ENCODE measurements at regions not wholly inside any gene's neighbourhood (a gene's known extent, or its start where the extent isn't known, plus 50 kb on each side); places are given as distances from the start of the nearest gene placed in this dataset.
"Not testable (repeated sequence)": the region's sequence is repeated elsewhere in the genome, so short reads cannot be mapped to it uniquely, and the experiment has no call there.

DNA sequence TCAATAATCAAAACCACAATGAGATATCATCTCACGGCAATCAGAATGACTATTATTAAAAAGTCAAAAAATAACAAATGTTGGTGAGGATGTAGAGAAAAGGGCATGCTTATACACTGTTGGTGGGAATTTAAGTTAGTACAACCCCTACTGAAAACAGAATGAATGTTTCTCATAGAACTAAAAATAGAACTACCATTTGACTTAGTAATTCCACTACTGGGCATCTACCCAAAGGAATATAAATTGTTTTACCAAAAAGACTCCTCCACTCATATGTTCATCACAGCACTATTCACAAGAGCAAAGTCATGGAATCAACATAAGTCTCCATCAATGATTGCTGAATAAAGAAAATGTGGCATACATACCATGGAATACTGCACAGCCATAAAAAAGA is 278.1 kb upstream of the ARSJ start:
- Histone ChIP-seq H3K4me3 (ENCODE audit: insufficient read depth, low read depth, low read length, poor library complexity, severe bottlenecking) (no peak overlapping the region), H3K27ac (ENCODE audit: insufficient read depth, low read length, poor library complexity, severe bottlenecking) (no peak overlapping the region), H3K27me3 (replicated peaks; ENCODE audit: control insufficient read depth, insufficient read depth, low read length, poor library complexity, severe bottlenecking) (no peaks in the 10 kb centered on the region), H3K4me1 (ENCODE audit: control insufficient read depth, insufficient read depth, low read length, poor library complexity, severe bottlenecking) (no peaks in the 10 kb centered on the region), H3K9me3 (ENCODE audit: control insufficient read depth, low read length) (no peaks in the 10 kb centered on the region), H3K36me3 (ENCODE audit: control insufficient read depth, insufficient read depth, low read length) (no peaks in the 10 kb centered on the region)
- no peak for DNase-seq

DNA sequence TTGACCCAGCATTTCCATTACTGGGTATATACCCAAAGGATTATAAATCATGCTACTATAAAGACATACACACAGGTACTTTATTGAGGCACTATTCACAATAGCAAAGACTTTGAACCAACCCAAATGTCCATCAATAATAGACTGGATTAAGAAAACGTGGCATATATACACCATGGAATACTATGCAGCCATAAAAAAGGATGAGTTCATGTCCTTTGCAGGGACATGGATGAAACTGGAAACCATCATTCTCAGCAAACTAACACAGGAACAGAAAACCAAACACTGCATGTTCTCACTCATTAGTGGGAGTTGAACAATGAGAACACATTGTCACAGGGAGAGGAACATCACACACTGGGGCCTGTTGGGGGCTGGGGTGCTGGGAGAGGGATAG is 283.0 kb upstream of the ARSJ start:
- not testable (repeated sequence) for DNase-seq; H3K4me1 ChIP-seq (ENCODE audit: control insufficient read depth, insufficient read depth, low read length, poor library complexity, severe bottlenecking); H3K27me3 ChIP-seq (replicated peaks; ENCODE audit: control insufficient read depth, insufficient read depth, low read length, poor library complexity, severe bottlenecking); H3K4me3 ChIP-seq (ENCODE audit: insufficient read depth, low read depth, low read length, poor library complexity, severe bottlenecking); H3K27ac ChIP-seq (ENCODE audit: insufficient read depth, low read length, poor library complexity, severe bottlenecking); H3K36me3 ChIP-seq (ENCODE audit: control insufficient read depth, insufficient read depth, low read length); H3K9me3 ChIP-seq (ENCODE audit: control insufficient read depth, low read length)

DNA sequence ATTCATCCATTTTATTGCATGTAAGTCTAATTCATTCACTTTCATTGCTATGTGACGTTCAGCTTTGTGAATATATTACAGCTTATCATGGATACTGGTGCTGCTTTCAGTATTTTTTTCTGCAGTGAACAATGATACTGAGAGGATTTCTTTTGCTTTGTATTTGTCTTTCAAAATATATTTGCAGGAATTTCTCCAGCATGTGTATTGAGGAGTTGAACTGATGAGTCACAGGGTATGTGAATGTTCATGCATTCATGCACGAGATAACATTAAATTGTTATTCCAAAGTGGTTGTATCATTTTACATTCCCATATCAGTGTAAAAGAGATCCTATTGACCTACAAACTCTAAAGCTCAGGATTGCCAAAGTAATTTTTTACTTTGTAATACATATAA is 283.8 kb upstream of the ARSJ start:
- Histone ChIP-seq H3K27me3 (replicated peaks; ENCODE audit: control insufficient read depth, insufficient read depth, low read length, poor library complexity, severe bottlenecking) (no peaks in the 10 kb centered on the region), H3K4me3 (ENCODE audit: insufficient read depth, low read depth, low read length, poor library complexity, severe bottlenecking) (no peak overlapping the region), H3K27ac (ENCODE audit: insufficient read depth, low read length, poor library complexity, severe bottlenecking) (no peak overlapping the region), H3K36me3 (ENCODE audit: control insufficient read depth, insufficient read depth, low read length) (no peaks in the 10 kb centered on the region), H3K9me3 (ENCODE audit: control insufficient read depth, low read length) (no peaks in the 10 kb centered on the region), H3K4me1 (ENCODE audit: control insufficient read depth, insufficient read depth, low read length, poor library complexity, severe bottlenecking) (no peaks in the 10 kb centered on the region)
- no peak for DNase-seq

DNA sequence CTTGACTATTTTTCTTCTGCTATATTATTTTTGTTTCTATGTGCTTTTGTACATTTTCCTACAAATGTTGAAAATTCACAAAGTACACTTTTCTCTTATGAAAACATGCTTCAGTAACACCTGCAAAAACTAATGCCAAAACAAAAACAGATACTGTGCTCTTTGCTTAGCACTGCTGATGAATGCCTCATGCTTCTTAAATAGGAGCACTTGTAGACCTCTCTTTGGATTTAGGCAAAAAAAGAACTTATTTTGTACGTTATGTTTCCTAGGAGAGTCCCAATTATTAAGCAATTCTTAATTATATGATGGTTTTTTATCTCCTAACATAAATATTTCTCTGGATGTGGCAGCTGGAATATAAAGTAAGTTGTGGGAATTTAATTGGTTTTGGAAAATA is 285.0 kb upstream of the ARSJ start:
- Histone ChIP-seq H3K27me3 (replicated peaks; ENCODE audit: control insufficient read depth, insufficient read depth, low read length, poor library complexity, severe bottlenecking) (no peaks in the 10 kb centered on the region), H3K27ac (ENCODE audit: insufficient read depth, low read length, poor library complexity, severe bottlenecking) (no peak overlapping the region), H3K4me3 (ENCODE audit: insufficient read depth, low read depth, low read length, poor library complexity, severe bottlenecking) (no peak overlapping the region), H3K4me1 (ENCODE audit: control insufficient read depth, insufficient read depth, low read length, poor library complexity, severe bottlenecking) (no peaks in the 10 kb centered on the region), H3K9me3 (ENCODE audit: control insufficient read depth, low read length) (no peaks in the 10 kb centered on the region), H3K36me3 (ENCODE audit: control insufficient read depth, insufficient read depth, low read length) (no peaks in the 10 kb centered on the region)
- DNase-seq, result no peak

DNA sequence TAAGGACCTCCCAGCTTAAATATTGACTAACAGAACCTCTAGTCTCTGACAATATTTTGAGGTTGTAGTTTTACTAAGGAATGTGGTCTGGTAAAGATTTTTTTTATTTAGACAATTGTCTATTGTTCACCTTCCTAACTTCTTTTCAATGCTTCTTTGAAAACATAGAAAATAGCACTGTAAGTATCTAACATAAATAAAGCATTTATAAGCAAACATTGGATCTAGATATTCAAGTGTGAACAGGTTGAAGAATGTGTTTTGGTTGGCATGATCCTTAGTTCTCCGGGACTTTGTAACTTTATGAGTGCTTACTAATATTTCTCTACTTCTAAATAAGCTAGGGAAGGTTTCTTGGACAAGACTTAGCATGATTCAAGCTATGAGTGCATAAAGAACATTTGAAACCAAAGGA is 285.4 kb upstream of the ARSJ start:
- no peak for DNase-seq
- no peaks in the 10 kb centered on the region for H3K4me1 ChIP-seq (ENCODE audit: control insufficient read depth, insufficient read depth, low read length, poor library complexity, severe bottlenecking)
- H3K4me3 ChIP-seq (ENCODE audit: insufficient read depth, low read depth, low read length, poor library complexity, severe bottlenecking), result no peak overlapping the region
- H3K36me3 ChIP-seq (ENCODE audit: control insufficient read depth, insufficient read depth, low read length), result no peaks in the 10 kb centered on the region
- H3K27ac ChIP-seq (ENCODE audit: insufficient read depth, low read length, poor library complexity, severe bottlenecking), result no peak overlapping the region
- no peaks in the 10 kb centered on the region for H3K9me3 ChIP-seq (ENCODE audit: control insufficient read depth, low read length)
- no peaks in the 10 kb centered on the region for H3K27me3 ChIP-seq (replicated peaks; ENCODE audit: control insufficient read depth, insufficient read depth, low read length, poor library complexity, severe bottlenecking)

DNA sequence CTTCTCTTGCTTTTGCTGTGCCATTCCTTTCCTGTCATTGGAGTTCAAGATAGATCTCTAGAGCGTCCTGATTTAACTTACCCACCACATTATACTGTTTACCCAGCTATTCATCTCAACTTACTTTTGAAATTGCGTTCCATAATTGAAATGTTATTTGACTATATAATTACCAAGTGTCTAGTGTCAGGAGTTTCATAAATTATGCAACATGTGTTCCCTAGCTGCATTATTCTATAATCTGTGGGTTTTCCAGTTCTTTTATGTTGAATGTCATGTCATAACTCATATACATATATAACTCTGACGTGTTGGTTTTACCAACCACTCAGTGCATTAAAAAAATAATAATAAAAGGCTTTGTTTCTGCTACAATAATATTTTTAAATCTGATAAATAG is 285.9 kb upstream of the ARSJ start:
- DNase-seq, result no peak
- Histone ChIP-seq H3K27ac (ENCODE audit: insufficient read depth, low read length, poor library complexity, severe bottlenecking) (no peak overlapping the region), H3K4me1 (ENCODE audit: control insufficient read depth, insufficient read depth, low read length, poor library complexity, severe bottlenecking) (no peaks in the 10 kb centered on the region), H3K36me3 (ENCODE audit: control insufficient read depth, insufficient read depth, low read length) (no peaks in the 10 kb centered on the region), H3K27me3 (replicated peaks; ENCODE audit: control insufficient read depth, insufficient read depth, low read length, poor library complexity, severe bottlenecking) (no peaks in the 10 kb centered on the region), H3K9me3 (ENCODE audit: control insufficient read depth, low read length) (no peaks in the 10 kb centered on the region), H3K4me3 (ENCODE audit: insufficient read depth, low read depth, low read length, poor library complexity, severe bottlenecking) (no peak overlapping the region)

DNA sequence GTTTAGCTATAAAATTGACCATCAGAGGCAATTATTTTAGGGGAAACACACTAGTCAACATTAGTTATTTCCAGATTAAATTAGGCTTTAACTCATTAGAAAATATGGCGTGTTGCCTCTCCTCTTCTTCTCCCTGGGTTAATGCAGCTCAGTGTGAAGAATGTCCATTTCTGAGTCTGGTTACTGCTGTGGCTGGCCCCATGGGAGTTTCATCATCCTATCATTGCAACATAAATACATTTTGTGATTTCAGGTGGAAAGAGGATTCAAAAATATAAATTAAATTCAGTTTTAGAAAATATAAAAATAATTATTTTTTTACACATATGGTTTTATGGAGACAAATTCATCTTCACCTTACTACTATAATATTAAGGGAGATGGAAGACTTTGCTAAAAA is 288.5 kb upstream of the ARSJ start:
- no peaks in the 10 kb centered on the region for H3K4me1 ChIP-seq (ENCODE audit: control insufficient read depth, insufficient read depth, low read length, poor library complexity, severe bottlenecking)
- no peaks in the 10 kb centered on the region for H3K27me3 ChIP-seq (replicated peaks; ENCODE audit: control insufficient read depth, insufficient read depth, low read length, poor library complexity, severe bottlenecking)
- no peak overlapping the region for H3K27ac ChIP-seq (ENCODE audit: insufficient read depth, low read length, poor library complexity, severe bottlenecking)
- DNase-seq, result no peak
- no peaks in the 10 kb centered on the region for H3K9me3 ChIP-seq (ENCODE audit: control insufficient read depth, low read length)
- H3K4me3 ChIP-seq (ENCODE audit: insufficient read depth, low read depth, low read length, poor library complexity, severe bottlenecking), result no peak overlapping the region
- no peaks in the 10 kb centered on the region for H3K36me3 ChIP-seq (ENCODE audit: control insufficient read depth, insufficient read depth, low read length)

DNA sequence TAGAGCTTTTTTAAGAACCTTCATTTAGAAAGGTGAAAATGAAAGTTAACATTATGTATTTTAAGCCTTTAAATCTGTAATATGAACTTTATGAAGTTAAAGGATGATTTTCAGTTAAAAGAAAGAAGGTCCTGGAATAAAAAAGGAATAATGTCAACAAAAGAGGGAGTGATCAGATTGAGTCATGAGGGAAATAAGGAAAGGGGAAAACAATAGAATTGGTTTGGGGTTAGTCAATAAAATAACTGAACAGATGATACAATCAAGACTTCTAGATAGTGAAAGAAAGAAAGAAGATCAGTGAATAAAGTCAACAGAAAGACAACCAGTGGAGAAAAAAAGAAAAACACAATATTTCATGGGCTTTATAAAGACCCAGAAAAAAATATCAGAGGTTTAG is 291.6 kb upstream of the ARSJ start:
- no peak overlapping the region for H3K4me3 ChIP-seq (ENCODE audit: insufficient read depth, low read depth, low read length, poor library complexity, severe bottlenecking)
- no peaks in the 10 kb centered on the region for H3K27me3 ChIP-seq (replicated peaks; ENCODE audit: control insufficient read depth, insufficient read depth, low read length, poor library complexity, severe bottlenecking)
- H3K9me3 ChIP-seq (ENCODE audit: control insufficient read depth, low read length), result no peaks in the 10 kb centered on the region
- no peak for DNase-seq
- no peak overlapping the region for H3K27ac ChIP-seq (ENCODE audit: insufficient read depth, low read length, poor library complexity, severe bottlenecking)
- H3K4me1 ChIP-seq (ENCODE audit: control insufficient read depth, insufficient read depth, low read length, poor library complexity, severe bottlenecking), result no peaks in the 10 kb centered on the region
- H3K36me3 ChIP-seq (ENCODE audit: control insufficient read depth, insufficient read depth, low read length), result no peaks in the 10 kb centered on the region

DNA sequence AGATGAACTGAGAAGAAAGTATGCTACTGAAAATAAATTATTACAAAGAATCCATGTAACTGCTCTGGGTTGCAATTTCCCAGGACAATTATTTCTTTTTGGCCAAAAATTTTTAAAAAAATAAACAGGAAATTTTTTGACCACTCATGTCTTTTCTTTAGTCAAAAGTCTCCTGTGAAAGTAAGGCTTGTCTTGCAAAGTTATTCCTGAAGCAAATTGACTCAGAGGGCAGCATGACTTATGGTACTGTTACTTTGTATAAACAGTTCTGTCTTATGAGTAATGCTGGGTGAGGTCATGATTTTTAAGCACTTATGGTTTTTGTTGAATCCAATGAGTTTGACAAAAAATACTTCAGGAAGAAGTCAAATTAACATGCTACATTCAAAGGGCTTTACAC is 292.8 kb upstream of the ARSJ start:
- no peak for DNase-seq
- Histone ChIP-seq H3K36me3 (ENCODE audit: control insufficient read depth, insufficient read depth, low read length) (no peaks in the 10 kb centered on the region), H3K4me1 (ENCODE audit: control insufficient read depth, insufficient read depth, low read length, poor library complexity, severe bottlenecking) (no peaks in the 10 kb centered on the region), H3K4me3 (ENCODE audit: insufficient read depth, low read depth, low read length, poor library complexity, severe bottlenecking) (no peak overlapping the region), H3K27me3 (replicated peaks; ENCODE audit: control insufficient read depth, insufficient read depth, low read length, poor library complexity, severe bottlenecking) (no peaks in the 10 kb centered on the region), H3K27ac (ENCODE audit: insufficient read depth, low read length, poor library complexity, severe bottlenecking) (no peak overlapping the region), H3K9me3 (ENCODE audit: control insufficient read depth, low read length) (no peaks in the 10 kb centered on the region)

DNA sequence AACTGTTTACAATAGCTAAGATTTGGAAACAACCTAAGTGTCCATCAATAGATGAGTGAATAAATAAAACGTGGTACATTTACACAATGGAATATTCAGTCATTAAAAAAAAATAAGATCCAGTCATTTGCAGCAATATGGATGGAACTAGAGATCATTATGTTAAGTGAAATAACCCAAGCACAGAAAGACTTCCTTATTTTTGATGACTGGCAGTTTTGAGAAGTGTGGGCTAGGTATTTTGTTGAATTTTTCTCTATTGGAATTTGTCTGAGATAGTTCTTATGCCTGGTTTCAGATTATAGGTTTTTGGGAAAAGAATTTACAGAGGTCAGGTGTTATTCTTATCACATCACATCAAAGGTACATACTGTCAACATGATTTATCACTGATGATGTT is 293.8 kb upstream of the ARSJ start:
- Histone ChIP-seq H3K27ac (ENCODE audit: insufficient read depth, low read length, poor library complexity, severe bottlenecking) (no peak overlapping the region), H3K4me1 (ENCODE audit: control insufficient read depth, insufficient read depth, low read length, poor library complexity, severe bottlenecking) (no peaks in the 10 kb centered on the region), H3K27me3 (replicated peaks; ENCODE audit: control insufficient read depth, insufficient read depth, low read length, poor library complexity, severe bottlenecking) (no peaks in the 10 kb centered on the region), H3K36me3 (ENCODE audit: control insufficient read depth, insufficient read depth, low read length) (no peaks in the 10 kb centered on the region), H3K4me3 (ENCODE audit: insufficient read depth, low read depth, low read length, poor library complexity, severe bottlenecking) (no peak overlapping the region), H3K9me3 (ENCODE audit: control insufficient read depth, low read length) (no peaks in the 10 kb centered on the region)
- no peak for DNase-seq

DNA sequence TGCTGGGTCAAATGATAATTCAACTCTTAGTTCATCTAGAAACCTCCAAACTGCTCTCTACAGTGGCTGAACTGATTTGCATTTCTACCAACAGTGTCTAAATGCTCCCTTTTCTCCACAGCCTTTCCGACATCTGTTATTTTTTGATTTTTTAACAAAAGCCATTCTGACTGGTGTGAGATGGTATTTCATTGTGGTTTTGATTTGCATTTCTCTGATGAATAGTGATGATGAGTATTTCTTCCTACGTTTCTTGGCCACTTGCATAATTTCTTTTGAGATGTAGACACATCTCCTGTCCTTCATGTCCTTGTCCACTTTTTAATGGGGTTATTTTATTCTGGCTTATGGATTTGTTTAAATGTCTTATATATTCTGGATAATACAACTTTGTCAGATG is 298.2 kb upstream of the ARSJ start:
- Histone ChIP-seq H3K36me3 (ENCODE audit: control insufficient read depth, insufficient read depth, low read length) (no peaks in the 10 kb centered on the region), H3K4me1 (ENCODE audit: control insufficient read depth, insufficient read depth, low read length, poor library complexity, severe bottlenecking) (no peaks in the 10 kb centered on the region), H3K27me3 (replicated peaks; ENCODE audit: control insufficient read depth, insufficient read depth, low read length, poor library complexity, severe bottlenecking) (no peaks in the 10 kb centered on the region), H3K4me3 (ENCODE audit: insufficient read depth, low read depth, low read length, poor library complexity, severe bottlenecking) (no peak overlapping the region), H3K27ac (ENCODE audit: insufficient read depth, low read length, poor library complexity, severe bottlenecking) (no peak overlapping the region), H3K9me3 (ENCODE audit: control insufficient read depth, low read length) (no peaks in the 10 kb centered on the region)
- no peak for DNase-seq
